ENCODE measurements at regions not wholly inside any gene's neighbourhood (a gene's known extent, or its start where the extent isn't known, plus 50 kb on each side); places are given as distances from the start of the nearest gene placed in this dataset.
"Not testable (repeated sequence)": the region's sequence is repeated elsewhere in the genome, so short reads cannot be mapped to it uniquely, and the experiment has no call there.

DNA sequence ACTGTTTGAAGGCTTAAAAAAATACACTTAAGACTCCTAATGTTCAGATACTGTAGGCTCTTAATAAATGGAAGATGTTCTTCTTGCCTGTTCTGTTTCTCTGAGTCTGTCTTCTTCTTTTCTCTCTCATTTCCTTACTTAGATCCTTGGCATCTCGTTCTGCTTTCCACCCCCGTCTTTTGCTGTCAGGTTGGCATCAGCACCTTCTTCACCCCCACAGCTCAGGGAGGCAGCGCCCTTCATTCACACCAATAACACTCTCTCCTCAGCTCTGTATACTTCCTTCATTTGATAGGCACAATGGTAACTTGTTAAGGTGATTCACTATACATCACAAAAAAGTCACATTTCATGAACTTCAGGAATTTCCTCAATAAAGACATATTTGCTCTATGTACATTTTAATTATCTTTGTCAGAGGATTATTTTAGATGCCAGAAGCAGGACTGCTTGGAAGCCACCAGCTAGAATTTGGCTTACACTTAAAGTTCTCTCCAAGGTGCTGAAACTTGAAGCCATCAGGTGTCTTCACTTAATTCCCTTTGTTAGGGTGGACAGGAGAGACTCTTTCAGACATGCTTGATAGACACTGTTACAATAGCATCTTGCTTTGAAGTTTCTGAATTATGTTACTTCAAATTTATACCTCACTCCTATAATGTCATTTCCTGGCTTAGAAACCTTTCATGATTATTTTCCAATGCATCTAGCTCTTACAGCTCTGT is 670.1 kb upstream of the C16orf82 start:
- Histone ChIP-seq H2AFZ (ENCODE audit: low read depth) (no peak overlapping the region), H3K9ac (no peak overlapping the region), H3K27me3 (ENCODE audit: insufficient read depth, low read depth) (no peaks in the 10 kb centered on the region), H3K27ac (no peak overlapping the region), H3K4me3 (IDR thresholded peaks at IDR 0.05; ENCODE audit: insufficient read depth, low read depth, low read length) (no peak overlapping the region), H3K79me2 (ENCODE audit: insufficient read depth, low read depth) (no peaks in the 10 kb centered on the region), H3K4me1 (ENCODE audit: low read depth, poor library complexity, severe bottlenecking) (no peaks in the 10 kb centered on the region), H3K36me3 (ENCODE audit: insufficient read depth) (no peaks in the 10 kb centered on the region), H3K4me2 (no peak overlapping the region), H4K20me1 (ENCODE audit: insufficient read depth) (no peaks in the 10 kb centered on the region)
- TF ChIP-seq, protein P1, sequence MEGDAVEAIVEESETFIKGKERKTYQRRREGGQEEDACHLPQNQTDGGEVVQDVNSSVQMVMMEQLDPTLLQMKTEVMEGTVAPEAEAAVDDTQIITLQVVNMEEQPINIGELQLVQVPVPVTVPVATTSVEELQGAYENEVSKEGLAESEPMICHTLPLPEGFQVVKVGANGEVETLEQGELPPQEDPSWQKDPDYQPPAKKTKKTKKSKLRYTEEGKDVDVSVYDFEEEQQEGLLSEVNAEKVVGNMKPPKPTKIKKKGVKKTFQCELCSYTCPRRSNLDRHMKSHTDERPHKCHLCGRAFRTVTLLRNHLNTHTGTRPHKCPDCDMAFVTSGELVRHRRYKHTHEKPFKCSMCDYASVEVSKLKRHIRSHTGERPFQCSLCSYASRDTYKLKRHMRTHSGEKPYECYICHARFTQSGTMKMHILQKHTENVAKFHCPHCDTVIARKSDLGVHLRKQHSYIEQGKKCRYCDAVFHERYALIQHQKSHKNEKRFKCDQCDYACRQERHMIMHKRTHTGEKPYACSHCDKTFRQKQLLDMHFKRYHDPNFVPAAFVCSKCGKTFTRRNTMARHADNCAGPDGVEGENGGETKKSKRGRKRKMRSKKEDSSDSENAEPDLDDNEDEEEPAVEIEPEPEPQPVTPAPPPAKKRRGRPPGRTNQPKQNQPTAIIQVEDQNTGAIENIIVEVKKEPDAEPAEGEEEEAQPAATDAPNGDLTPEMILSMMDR (conservative IDR thresholded peaks at IDR 0.05; ENCODE audit: low read depth, low read length): no peak

DNA sequence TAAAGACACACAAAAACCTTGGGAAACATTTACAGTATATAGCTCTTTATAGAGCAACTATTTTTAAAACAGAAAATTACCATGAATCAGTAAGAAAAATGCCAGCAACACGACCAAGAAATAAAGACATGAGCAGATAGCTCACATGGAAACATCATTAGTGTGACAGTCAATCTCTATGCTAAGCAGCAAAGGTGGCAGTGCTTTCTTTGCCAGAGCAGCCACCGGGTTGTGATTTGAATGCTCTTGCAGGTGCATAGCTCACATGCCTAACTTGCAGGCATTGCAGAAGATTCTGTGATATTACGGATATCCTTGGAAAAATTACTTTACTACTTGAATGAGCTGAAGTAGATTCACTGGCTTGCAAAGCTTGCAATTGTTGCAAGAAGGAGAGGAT is 652.9 kb upstream of the C16orf82 start:
- Histone ChIP-seq H3K27ac (no peak overlapping the region), H3K4me3 (IDR thresholded peaks at IDR 0.05; ENCODE audit: insufficient read depth, low read depth, low read length) (no peak overlapping the region), H3K4me1 (ENCODE audit: low read depth, poor library complexity, severe bottlenecking) (no peaks in the 10 kb centered on the region), H3K36me3 (ENCODE audit: insufficient read depth) (no peaks in the 10 kb centered on the region), H3K79me2 (ENCODE audit: insufficient read depth, low read depth) (no peaks in the 10 kb centered on the region), H3K4me2 (no peak overlapping the region), H2AFZ (ENCODE audit: low read depth) (no peak overlapping the region), H3K27me3 (ENCODE audit: insufficient read depth, low read depth) (no peaks in the 10 kb centered on the region), H3K9ac (no peak overlapping the region), H4K20me1 (ENCODE audit: insufficient read depth) (no peaks in the 10 kb centered on the region)
- TF ChIP-seq, protein P1 (conservative IDR thresholded peaks at IDR 0.05; ENCODE audit: low read depth, low read length): no peak

DNA sequence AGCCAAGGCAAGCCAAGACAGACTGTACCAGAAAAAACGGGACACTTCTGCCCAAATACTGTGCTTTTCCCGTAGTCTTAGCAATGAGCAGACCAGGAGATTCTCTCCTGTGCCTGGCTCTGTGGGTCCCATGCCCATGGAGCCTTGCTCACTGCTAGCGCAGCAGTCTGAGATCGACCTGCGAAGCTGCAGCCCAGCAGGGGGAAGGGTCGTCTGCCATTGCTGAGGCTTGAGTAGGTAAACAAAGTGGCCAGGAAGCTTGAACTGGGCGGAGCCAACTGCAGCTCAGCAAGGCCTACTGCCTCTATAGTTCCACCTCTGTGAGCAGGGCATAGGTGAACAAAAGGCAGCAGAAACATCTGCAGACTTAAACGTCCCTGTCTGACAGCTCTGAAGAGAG is 647.3 kb upstream of the C16orf82 start:
- H3K4me1 ChIP-seq (ENCODE audit: low read depth, poor library complexity, severe bottlenecking); H3K79me2 ChIP-seq (ENCODE audit: insufficient read depth, low read depth); H3K27me3 ChIP-seq (ENCODE audit: insufficient read depth, low read depth); H4K20me1 ChIP-seq (ENCODE audit: insufficient read depth); H3K27ac ChIP-seq; H3K4me3 ChIP-seq (IDR thresholded peaks at IDR 0.05; ENCODE audit: insufficient read depth, low read depth, low read length); H3K4me2 ChIP-seq; H3K9ac ChIP-seq; H3K36me3 ChIP-seq (ENCODE audit: insufficient read depth); H2AFZ ChIP-seq (ENCODE audit: low read depth): not testable (repeated sequence)

DNA sequence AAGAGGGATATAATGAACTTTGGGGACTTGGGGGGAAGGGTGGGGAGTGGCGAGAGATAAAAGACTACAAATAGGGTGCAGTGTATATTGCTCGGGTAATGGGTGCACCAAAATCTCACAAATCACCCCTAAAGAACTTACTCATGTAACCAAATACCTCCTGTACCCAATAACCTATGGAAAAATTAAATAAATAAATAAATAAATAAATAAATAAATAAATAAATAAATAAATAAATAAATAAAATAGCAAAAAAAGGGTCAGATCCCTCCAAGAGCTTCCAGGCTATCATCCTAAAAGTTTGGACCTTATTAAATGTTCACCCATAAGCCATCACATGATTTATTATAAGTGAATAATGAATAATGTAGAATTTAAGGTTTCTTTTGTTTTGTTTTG is 636.1 kb upstream of the C16orf82 start:
- no peak overlapping the region for H3K9ac ChIP-seq
- H3K27ac ChIP-seq: no peak overlapping the region
- H3K4me2 ChIP-seq: no peak overlapping the region
- no peaks in the 10 kb centered on the region for H3K4me1 ChIP-seq (ENCODE audit: low read depth, poor library complexity, severe bottlenecking)
- H4K20me1 ChIP-seq (ENCODE audit: insufficient read depth): no peaks in the 10 kb centered on the region
- no peak overlapping the region for H2AFZ ChIP-seq (ENCODE audit: low read depth)
- H3K27me3 ChIP-seq (ENCODE audit: insufficient read depth, low read depth): no peaks in the 10 kb centered on the region
- no peak overlapping the region for H3K4me3 ChIP-seq (IDR thresholded peaks at IDR 0.05; ENCODE audit: insufficient read depth, low read depth, low read length)
- no peaks in the 10 kb centered on the region for H3K36me3 ChIP-seq (ENCODE audit: insufficient read depth)
- no peaks in the 10 kb centered on the region for H3K79me2 ChIP-seq (ENCODE audit: insufficient read depth, low read depth)
- TF ChIP-seq, protein P1 (conservative IDR thresholded peaks at IDR 0.05; ENCODE audit: low read depth, low read length): no peak

DNA sequence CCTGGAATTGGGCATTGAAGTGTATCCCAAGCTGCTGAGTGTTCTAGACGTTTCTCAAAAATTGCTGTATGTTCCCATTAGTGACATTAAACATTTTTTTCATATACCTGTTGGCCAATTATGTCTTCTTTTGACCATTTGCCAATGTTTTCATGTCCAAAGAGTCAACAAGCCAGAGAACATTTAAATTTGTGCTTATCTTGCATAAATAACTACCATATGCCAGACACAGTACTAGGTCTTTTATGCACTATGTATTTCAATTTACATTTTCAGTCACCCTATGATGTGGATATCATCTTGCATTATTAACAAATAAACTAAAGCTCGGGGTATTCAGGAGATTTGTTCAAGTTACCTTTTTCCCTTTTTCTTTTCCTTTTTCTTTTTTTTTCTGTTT is 632.9 kb upstream of the C16orf82 start:
- TF ChIP-seq, protein P1 (conservative IDR thresholded peaks at IDR 0.05; ENCODE audit: low read depth, low read length): no peak

More for the DNA sequence above, 632.9 kb upstream of the C16orf82 start:
- Histone ChIP-seq H3K4me2 (no peak overlapping the region), H3K4me1 (ENCODE audit: low read depth, poor library complexity, severe bottlenecking) (no peaks in the 10 kb centered on the region), H3K36me3 (ENCODE audit: insufficient read depth) (no peaks in the 10 kb centered on the region), H3K27me3 (ENCODE audit: insufficient read depth, low read depth) (no peaks in the 10 kb centered on the region), H3K79me2 (ENCODE audit: insufficient read depth, low read depth) (no peaks in the 10 kb centered on the region), H3K27ac (no peak overlapping the region), H3K9ac (no peak overlapping the region), H2AFZ (ENCODE audit: low read depth) (no peak overlapping the region), H4K20me1 (ENCODE audit: insufficient read depth) (no peaks in the 10 kb centered on the region), H3K4me3 (IDR thresholded peaks at IDR 0.05; ENCODE audit: insufficient read depth, low read depth, low read length) (no peak overlapping the region)
